ENCODE measurements at regions not wholly inside any gene's neighbourhood (a gene's known extent, or its start where the extent isn't known, plus 50 kb on each side); places are given as distances from the start of the nearest gene placed in this dataset.

DNA sequence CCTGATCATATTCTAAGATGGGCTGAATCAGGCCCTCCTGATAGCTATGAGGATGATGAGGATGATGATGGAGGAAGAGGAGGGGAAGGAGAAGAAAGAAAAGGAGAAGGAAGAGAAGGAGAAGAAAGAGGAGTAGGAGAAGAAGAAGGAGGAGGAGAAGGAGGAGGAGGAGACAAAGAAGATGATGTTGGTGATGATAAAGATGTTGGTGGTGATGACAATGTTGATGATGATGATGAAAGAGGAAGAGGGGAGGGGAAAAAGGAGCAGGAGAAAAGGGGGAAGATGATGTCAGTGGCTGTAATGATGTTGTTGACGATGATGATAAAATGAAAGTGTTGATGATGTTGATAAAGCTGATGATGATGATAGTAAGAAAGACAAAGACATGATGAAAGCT, 119.5 kb downstream of the CDC5L start:
- Histone ChIP-seq H3K36me3 (ENCODE audit: control insufficient read depth in 2 of 2, extremely low read depth in 1 of 2, insufficient read depth in 2 of 2, low read length in 2 of 2) (no peaks in the 10 kb centered on the region), H3K4me1 (ENCODE audit: control insufficient read depth, extremely low read depth, insufficient read depth, low read length) (no peaks in the 10 kb centered on the region), H2AFZ (ENCODE audit: control insufficient read depth, low read length) (no peak overlapping the region), H4K20me1 (ENCODE audit: control insufficient read depth, extremely low read depth, insufficient read depth, low read length) (no peaks in the 10 kb centered on the region), H3K4me3 (ENCODE audit: control insufficient read depth in 2 of 3, extremely low read depth in 1 of 3, insufficient read depth in 2 of 3, low read depth in 1 of 3, low read length in 3 of 3) (no peak overlapping the region), H3K4me2 (ENCODE audit: control insufficient read depth, extremely low read depth, insufficient read depth, low read depth, low read length) (no peak overlapping the region), H3K79me2 (ENCODE audit: control insufficient read depth, insufficient read depth, low read length) (no peaks in the 10 kb centered on the region), H3K27ac (ENCODE audit: control insufficient read depth, insufficient read depth, low read length) (no peak overlapping the region), H3K9me3 (ENCODE audit: control insufficient read depth, low read depth, low read length) (no peaks in the 10 kb centered on the region), H3K27me3 (ENCODE audit: control insufficient read depth, extremely low read depth, insufficient read depth, low read length) (no peaks in the 10 kb centered on the region), H3K9ac (ENCODE audit: control insufficient read depth, extremely low read depth, insufficient read depth, low read length) (no peak overlapping the region), H3K9me1 (ENCODE audit: control insufficient read depth, extremely low read depth, insufficient read depth, low read length) (no peaks in the 10 kb centered on the region)
- DNase-seq (ENCODE audit: low read depth, low spot score) (no peak), FAIRE-seq (no peak)
- TF ChIP-seq EZH2 (IDR thresholded peaks at IDR 0.05; ENCODE audit: low read length), result no peak
- TF ChIP-seq, protein P1, sequence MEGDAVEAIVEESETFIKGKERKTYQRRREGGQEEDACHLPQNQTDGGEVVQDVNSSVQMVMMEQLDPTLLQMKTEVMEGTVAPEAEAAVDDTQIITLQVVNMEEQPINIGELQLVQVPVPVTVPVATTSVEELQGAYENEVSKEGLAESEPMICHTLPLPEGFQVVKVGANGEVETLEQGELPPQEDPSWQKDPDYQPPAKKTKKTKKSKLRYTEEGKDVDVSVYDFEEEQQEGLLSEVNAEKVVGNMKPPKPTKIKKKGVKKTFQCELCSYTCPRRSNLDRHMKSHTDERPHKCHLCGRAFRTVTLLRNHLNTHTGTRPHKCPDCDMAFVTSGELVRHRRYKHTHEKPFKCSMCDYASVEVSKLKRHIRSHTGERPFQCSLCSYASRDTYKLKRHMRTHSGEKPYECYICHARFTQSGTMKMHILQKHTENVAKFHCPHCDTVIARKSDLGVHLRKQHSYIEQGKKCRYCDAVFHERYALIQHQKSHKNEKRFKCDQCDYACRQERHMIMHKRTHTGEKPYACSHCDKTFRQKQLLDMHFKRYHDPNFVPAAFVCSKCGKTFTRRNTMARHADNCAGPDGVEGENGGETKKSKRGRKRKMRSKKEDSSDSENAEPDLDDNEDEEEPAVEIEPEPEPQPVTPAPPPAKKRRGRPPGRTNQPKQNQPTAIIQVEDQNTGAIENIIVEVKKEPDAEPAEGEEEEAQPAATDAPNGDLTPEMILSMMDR (optimal IDR thresholded peaks at IDR 0.05 in 1 of 3, IDR thresholded peaks at IDR 0.05 in 1 of 3, conservative IDR thresholded peaks at IDR 0.05 in 1 of 3; ENCODE audit: extremely low read depth in 1 of 3, insufficient read depth in 2 of 3, low read length in 3 of 3), result no peak
- dilution Hi-C loops (cut with MboI; ENCODE audit: extremely low pct_ligation_motif_present, low sequenced_read_pairs), result no loop called here

DNA sequence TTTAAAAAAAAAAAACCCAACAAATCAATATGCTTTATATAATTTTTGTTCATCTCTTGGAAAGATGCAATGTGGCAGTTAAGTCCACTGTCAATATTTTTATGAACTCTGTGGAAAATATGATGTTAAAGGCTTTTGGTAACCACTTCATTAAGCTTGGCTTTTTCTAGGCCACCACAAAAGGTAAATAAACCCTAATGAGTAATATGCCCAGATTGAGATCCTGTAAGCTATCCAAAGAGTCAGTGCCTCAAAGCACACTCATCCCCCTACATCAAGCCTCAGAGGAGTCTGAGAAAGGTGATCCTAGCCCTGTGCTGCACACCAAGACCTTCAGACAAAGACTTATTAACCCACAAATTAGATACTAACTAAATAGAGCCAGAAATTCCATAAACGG, 121.1 kb downstream of the CDC5L start:
- H3K27ac ChIP-seq (ENCODE audit: control insufficient read depth, insufficient read depth, low read length), result no peak overlapping the region
- H3K27me3 ChIP-seq (ENCODE audit: control insufficient read depth, extremely low read depth, insufficient read depth, low read length), result no peaks in the 10 kb centered on the region
- DNase-seq (ENCODE audit: low read depth, low spot score), result no peak
- H3K9ac ChIP-seq (ENCODE audit: control insufficient read depth, extremely low read depth, insufficient read depth, low read length), result no peak overlapping the region
- FAIRE-seq, result no peak
- no peaks in the 10 kb centered on the region for H4K20me1 ChIP-seq (ENCODE audit: control insufficient read depth, extremely low read depth, insufficient read depth, low read length)
- H3K4me2 ChIP-seq (ENCODE audit: control insufficient read depth, extremely low read depth, insufficient read depth, low read depth, low read length), result no peak overlapping the region
- H3K9me3 ChIP-seq (ENCODE audit: control insufficient read depth, low read depth, low read length), result no peaks in the 10 kb centered on the region
- no peak for TF ChIP-seq EZH2 (IDR thresholded peaks at IDR 0.05; ENCODE audit: low read length)
- TF ChIP-seq, protein P1 (optimal IDR thresholded peaks at IDR 0.05 in 1 of 3, IDR thresholded peaks at IDR 0.05 in 1 of 3, conservative IDR thresholded peaks at IDR 0.05 in 1 of 3; ENCODE audit: extremely low read depth in 1 of 3, insufficient read depth in 2 of 3, low read length in 3 of 3), result no peak
- dilution Hi-C loops (cut with MboI; ENCODE audit: extremely low pct_ligation_motif_present, low sequenced_read_pairs), result no loop called here
- no peaks in the 10 kb centered on the region for H3K79me2 ChIP-seq (ENCODE audit: control insufficient read depth, insufficient read depth, low read length)
- H3K36me3 ChIP-seq (ENCODE audit: control insufficient read depth in 2 of 2, extremely low read depth in 1 of 2, insufficient read depth in 2 of 2, low read length in 2 of 2), result no peaks in the 10 kb centered on the region
- H2AFZ ChIP-seq (ENCODE audit: control insufficient read depth, low read length), result no peak overlapping the region
- no peaks in the 10 kb centered on the region for H3K9me1 ChIP-seq (ENCODE audit: control insufficient read depth, extremely low read depth, insufficient read depth, low read length)
- peaks cover 3% of the 10 kb centered on the region for H3K4me1 ChIP-seq (ENCODE audit: control insufficient read depth, extremely low read depth, insufficient read depth, low read length)
- no peak overlapping the region for H3K4me3 ChIP-seq (ENCODE audit: control insufficient read depth in 2 of 3, extremely low read depth in 1 of 3, insufficient read depth in 2 of 3, low read depth in 1 of 3, low read length in 3 of 3)
